ENCODE measurements at regions not wholly inside any gene's neighbourhood (a gene's known extent, or its start where the extent isn't known, plus 50 kb on each side); places are given as distances from the start of the nearest gene placed in this dataset.
"Not testable (repeated sequence)": the region's sequence is repeated elsewhere in the genome, so short reads cannot be mapped to it uniquely, and the experiment has no call there.

DNA sequence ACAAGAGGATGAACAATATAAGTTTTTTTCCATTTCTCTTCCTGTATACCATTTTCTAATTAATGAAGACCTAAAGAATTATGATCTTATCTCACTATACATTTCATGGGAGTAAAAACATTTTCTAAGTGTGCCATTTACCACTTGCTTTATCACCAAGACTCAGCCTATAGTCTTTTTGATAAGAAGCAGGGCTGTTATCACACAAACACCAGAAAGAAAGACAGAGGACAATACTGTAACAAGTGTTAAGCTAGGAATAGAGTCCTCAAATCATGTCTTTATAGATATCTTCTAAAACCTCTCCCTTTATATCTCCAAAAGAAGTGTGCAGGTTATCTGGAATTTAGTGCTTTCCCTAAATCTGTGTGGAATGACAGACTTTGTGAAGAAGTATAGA lies 119.7 kb downstream of the FAM174A start (continued):
- TF ChIP-seq, protein P1, sequence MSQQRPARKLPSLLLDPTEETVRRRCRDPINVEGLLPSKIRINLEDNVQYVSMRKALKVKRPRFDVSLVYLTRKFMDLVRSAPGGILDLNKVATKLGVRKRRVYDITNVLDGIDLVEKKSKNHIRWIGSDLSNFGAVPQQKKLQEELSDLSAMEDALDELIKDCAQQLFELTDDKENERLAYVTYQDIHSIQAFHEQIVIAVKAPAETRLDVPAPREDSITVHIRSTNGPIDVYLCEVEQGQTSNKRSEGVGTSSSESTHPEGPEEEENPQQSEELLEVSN (IDR thresholded peaks at IDR 0.05) = no peak
- TF ChIP-seq GTF2F1 (IDR thresholded peaks at IDR 0.05; ENCODE audit: borderline replicate concordance, low read depth, low read length) (no peak), SP2 (IDR thresholded peaks at IDR 0.05; ENCODE audit: low read length) (no peak), BACH1 (IDR thresholded peaks at IDR 0.05; ENCODE audit: low read length) (no peak), NRF1 (IDR thresholded peaks at IDR 0.05; ENCODE audit: low read depth, low read length) (no peak), SP1 (IDR thresholded peaks at IDR 0.05; ENCODE audit: low read depth, low read length) (no peak), CHD1 (IDR thresholded peaks at IDR 0.05; ENCODE audit: low read depth, low read length) (no peak), RNF2 (IDR thresholded peaks at IDR 0.05; ENCODE audit: borderline replicate concordance, low read depth, low read length, missing control alignments, poor library complexity, severe bottlenecking) (no peak)

GRCh38 chr5:100656771-100657170 lies 121.6 kb downstream of the FAM174A start:
- H3K23me2 ChIP-seq (ENCODE audit: low read depth, low read length); H2BK5ac ChIP-seq (ENCODE audit: low read depth, low read length); H3K4me1 ChIP-seq (replicated peaks in 1 of 4; ENCODE audit: control insufficient read depth in 3 of 4, insufficient read depth in 4 of 4, low read length in 3 of 4); H3K23ac ChIP-seq (ENCODE audit: insufficient read length); H3K4me2 ChIP-seq (ENCODE audit: insufficient read depth in 1 of 2, low read depth in 2 of 2, low read length in 2 of 2); H3K36me3 ChIP-seq (ENCODE audit: control insufficient read depth in 2 of 4, insufficient read depth in 4 of 4, low read length in 3 of 4); H4K5ac ChIP-seq (ENCODE audit: insufficient read length, low read depth, low read length); H2AK5ac ChIP-seq (ENCODE audit: low read depth, low read length); H2BK120ac ChIP-seq (replicated peaks; ENCODE audit: low read depth, low read length); H3K9me3 ChIP-seq (ENCODE audit: insufficient read depth in 2 of 2, low read depth in 1 of 2, low read length in 1 of 2); H2AFZ ChIP-seq (ENCODE audit: low read length); H2BK15ac ChIP-seq (ENCODE audit: low read length); H3K18ac ChIP-seq (ENCODE audit: extremely low read depth, low read length); H3K27ac ChIP-seq (ENCODE audit: low read depth, low read length); H2BK20ac ChIP-seq (ENCODE audit: low read length); DNase-seq (ENCODE audit: low read depth in 1 of 2, low spot score in 2 of 2); H3K14ac ChIP-seq (ENCODE audit: insufficient read length); FAIRE-seq; H3K79me1 ChIP-seq (ENCODE audit: low read depth, low read length); H4K8ac ChIP-seq (ENCODE audit: extremely low read depth, insufficient read depth, low read length); H2BK12ac ChIP-seq (ENCODE audit: low read depth, low read length); H3K4ac ChIP-seq (replicated peaks; ENCODE audit: insufficient read length, low read depth, low read length); H3K56ac ChIP-seq (replicated peaks; ENCODE audit: insufficient read length, low read depth, low read length); H3K4me3 ChIP-seq (ENCODE audit: extremely low read depth in 1 of 4, insufficient read depth in 2 of 4, low read depth in 3 of 4, low read length in 4 of 4); H3K27me3 ChIP-seq (replicated peaks in 1 of 4; ENCODE audit: control insufficient read depth in 3 of 4, extremely low read depth in 1 of 4, insufficient read depth in 3 of 4, low read length in 3 of 4); H3K79me2 ChIP-seq (ENCODE audit: control insufficient read depth in 1 of 2, insufficient read depth in 2 of 2, low read length in 2 of 2); H4K20me1 ChIP-seq (replicated peaks in 1 of 2; ENCODE audit: control insufficient read depth in 1 of 2, insufficient read depth in 2 of 2, low read length in 2 of 2); POLR2A ChIA-PET (ENCODE audit: partially characterized antibody); H4K91ac ChIP-seq (replicated peaks; ENCODE audit: insufficient read length, low read length); H3K9ac ChIP-seq (replicated peaks in 1 of 4; ENCODE audit: extremely low read depth in 1 of 4, low read depth in 3 of 4, low read length in 3 of 4); CTCF ChIA-PET (ENCODE audit: partially characterized antibody): not testable (repeated sequence)
- 93% methylated on average over 22 of the region's 28 CpGs; no CpG with 5 or more reads in 1 of the 2 experiments for WGBS, 2 experiments (ENCODE audit: extremely low coverage in 1 of 2, insufficient coverage in 1 of 2, insufficient read length in 1 of 2, insufficient replicate concordance in 2 of 2, low coverage in 1 of 2, low lambda C conversion rate in 2 of 2, missing lambda C conversion rate in 1 of 2)

Measured in H1 (cell line).